ENCODE measurements at regions not wholly inside any gene's neighbourhood (a gene's known extent, or its start where the extent isn't known, plus 50 kb on each side); places are given as distances from the start of the nearest gene placed in this dataset.
"Not testable (repeated sequence)": the region's sequence is repeated elsewhere in the genome, so short reads cannot be mapped to it uniquely, and the experiment has no call there.

- DNase-seq (ENCODE audit: low spot score), result no peak
- Mint-ChIP-seq H3K4me1 (ENCODE audit: low read depth in 2 of 2) (no peaks in the 10 kb centered on the region), H3K27me3 (no peaks in the 10 kb centered on the region), H3K36me3 (no peaks in the 10 kb centered on the region), H3K4me3 (no peak overlapping the region), H3K27ac (no peak overlapping the region), H3K9me3 (peaks cover 5% of the 10 kb centered on the region)
- ATAC-seq, result no peak
These were observed 113.2 kb upstream of the SNX2 start for GRCh38 chr5:122661496-122662180.

GRCh38 chr5:122665051-122665450, 109.8 kb upstream of the SNX2 start:
- no peaks in the 10 kb centered on the region for H3K4me1 Mint-ChIP-seq (ENCODE audit: low read depth in 2 of 2)
- H3K36me3 Mint-ChIP-seq, result no peaks in the 10 kb centered on the region
- DNase-seq (ENCODE audit: low spot score), result no peak
- ATAC-seq, result no peak
- H3K4me3 Mint-ChIP-seq, result no peak overlapping the region
- H3K27me3 Mint-ChIP-seq, result no peaks in the 10 kb centered on the region
- no peak overlapping the region for H3K27ac Mint-ChIP-seq
- peaks cover 8% of the 10 kb centered on the region for H3K9me3 Mint-ChIP-seq

- Mint-ChIP-seq H3K27ac (no peak overlapping the region), H3K4me1 (ENCODE audit: low read depth in 2 of 2) (no peaks in the 10 kb centered on the region), H3K36me3 (peaks cover 4% of the 10 kb centered on the region)
These were observed 106.3 kb upstream of the SNX2 start for GRCh38 chr5:122668552-122668951.

GRCh38 chr5:122669709-122670108, 105.2 kb upstream of the SNX2 start:
- H3K27ac Mint-ChIP-seq; DNase-seq (ENCODE audit: low spot score); H3K4me1 Mint-ChIP-seq (ENCODE audit: low read depth in 2 of 2); H3K36me3 Mint-ChIP-seq; H3K4me3 Mint-ChIP-seq; ATAC-seq: not testable (repeated sequence)
- peaks cover 20% of the 10 kb centered on the region for H3K9me3 Mint-ChIP-seq
- peaks cover 0 to 12% of the 10 kb centered on the region in 2 donors for H3K27me3 Mint-ChIP-seq

More at GRCh38 chr5:122668552-122668951, 106.3 kb upstream of the SNX2 start:
- ATAC-seq, result no peak
- Mint-ChIP-seq H3K9me3 (peaks cover 16% of the 10 kb centered on the region), H3K4me3 (no peak overlapping the region), H3K27me3 (peaks cover 0 to 12% of the 10 kb centered on the region in 2 donors)
- DNase-seq (ENCODE audit: low spot score), result no peak

GRCh38 chr5:122673343-122673742, 101.5 kb upstream of the SNX2 start:
- peaks cover 20% of the 10 kb centered on the region for H3K9me3 Mint-ChIP-seq
- no peak for DNase-seq (ENCODE audit: low spot score)
- H3K27ac Mint-ChIP-seq, result no peak overlapping the region
- H3K27me3 Mint-ChIP-seq, result peaks cover 0 to 12% of the 10 kb centered on the region in 2 donors
- no peak for ATAC-seq
- no peaks in the 10 kb centered on the region for H3K4me1 Mint-ChIP-seq (ENCODE audit: low read depth in 2 of 2)
- H3K4me3 Mint-ChIP-seq, result no peak overlapping the region
- H3K36me3 Mint-ChIP-seq, result peaks cover 4% of the 10 kb centered on the region

GRCh38 chr5:122674385-122674784, 100.5 kb upstream of the SNX2 start:
- Mint-ChIP-seq H3K4me3 (no peak overlapping the region), H3K36me3 (peaks cover 4% of the 10 kb centered on the region), H3K4me1 (ENCODE audit: low read depth in 2 of 2) (no peaks in the 10 kb centered on the region), H3K27me3 (peaks cover 0 to 12% of the 10 kb centered on the region in 2 donors), H3K27ac (no peak overlapping the region), H3K9me3 (peaks cover 20% of the 10 kb centered on the region)
- ATAC-seq, result no peak
- no peak for DNase-seq (ENCODE audit: low spot score)

GRCh38 chr5:122680623-122681350, 94.1 kb upstream of the SNX2 start:
- Mint-ChIP-seq H3K9me3 (peaks cover 3% of the 10 kb centered on the region), H3K36me3 (no peaks in the 10 kb centered on the region), H3K4me3 (no peak overlapping the region), H3K4me1 (ENCODE audit: low read depth in 2 of 2) (no peaks in the 10 kb centered on the region), H3K27me3 (peaks cover 0 to 6% of the 10 kb centered on the region in 2 donors), H3K27ac (no peak overlapping the region)
- DNase-seq (ENCODE audit: low spot score) (no peak), ATAC-seq (no peak)

- no peak overlapping the region for H3K4me3 Mint-ChIP-seq
- H3K27me3 Mint-ChIP-seq, result peaks cover 0 to 6% of the 10 kb centered on the region in 2 donors
- no peak for DNase-seq (ENCODE audit: low spot score)
- H3K27ac Mint-ChIP-seq, result no peak overlapping the region
- no peak for ATAC-seq
- H3K9me3 Mint-ChIP-seq, result peaks cover 5% of the 10 kb centered on the region
- H3K4me1 Mint-ChIP-seq (ENCODE audit: low read depth in 2 of 2), result no peaks in the 10 kb centered on the region
- no peaks in the 10 kb centered on the region for H3K36me3 Mint-ChIP-seq
These were observed 91.2 kb upstream of the SNX2 start for GRCh38 chr5:122683631-122684030.

- DNase-seq (ENCODE audit: low spot score) (no peak), ATAC-seq (no peak)
- H3K4me1 Mint-ChIP-seq (ENCODE audit: low read depth in 2 of 2), result no peaks in the 10 kb centered on the region
- peaks cover 2% of the 10 kb centered on the region for H3K9me3 Mint-ChIP-seq
- no peaks in the 10 kb centered on the region for H3K36me3 Mint-ChIP-seq
- no peaks in the 10 kb centered on the region for H3K27me3 Mint-ChIP-seq
- no peak overlapping the region for H3K4me3 Mint-ChIP-seq
- no peak overlapping the region for H3K27ac Mint-ChIP-seq
These were observed 84.6 kb upstream of the SNX2 start for GRCh38 chr5:122690266-122690665.

- no peak for ATAC-seq
- Mint-ChIP-seq H3K9me3 (peaks cover 2% of the 10 kb centered on the region), H3K27ac (no peak overlapping the region)
These were observed 82.9 kb upstream of the SNX2 start for GRCh38 chr5:122691931-122692330.

GRCh38 chr5:122693963-122694362, 80.9 kb upstream of the SNX2 start:
- no peak for DNase-seq (ENCODE audit: low spot score)
- no peaks in the 10 kb centered on the region for H3K27me3 Mint-ChIP-seq
- H3K36me3 Mint-ChIP-seq, result no peaks in the 10 kb centered on the region
- H3K9me3 Mint-ChIP-seq, result no peaks in the 10 kb centered on the region
- no peak overlapping the region for H3K4me3 Mint-ChIP-seq
- ATAC-seq, result no peak
- H3K27ac Mint-ChIP-seq, result no peak overlapping the region
- H3K4me1 Mint-ChIP-seq (ENCODE audit: low read depth in 2 of 2), result no peaks in the 10 kb centered on the region

More at GRCh38 chr5:122691931-122692330, 82.9 kb upstream of the SNX2 start:
- H3K4me1 Mint-ChIP-seq (ENCODE audit: low read depth in 2 of 2), result no peaks in the 10 kb centered on the region
- H3K36me3 Mint-ChIP-seq, result no peaks in the 10 kb centered on the region
- DNase-seq (ENCODE audit: low spot score), result no peak
- no peak overlapping the region for H3K4me3 Mint-ChIP-seq
- no peaks in the 10 kb centered on the region for H3K27me3 Mint-ChIP-seq

GRCh38 chr5:122694884-122695283, 80.0 kb upstream of the SNX2 start:
- no peaks in the 10 kb centered on the region for H3K36me3 Mint-ChIP-seq

GRCh38 chr5:122696735-122697134, 78.1 kb upstream of the SNX2 start:
- not testable (repeated sequence) for ATAC-seq; DNase-seq (ENCODE audit: low spot score); H3K36me3 Mint-ChIP-seq; H3K4me1 Mint-ChIP-seq (ENCODE audit: low read depth in 2 of 2); H3K4me3 Mint-ChIP-seq; H3K27me3 Mint-ChIP-seq; H3K9me3 Mint-ChIP-seq; H3K27ac Mint-ChIP-seq

More at GRCh38 chr5:122694884-122695283, 80.0 kb upstream of the SNX2 start:
- no peak overlapping the region for H3K4me3 Mint-ChIP-seq
- H3K9me3 Mint-ChIP-seq, result no peaks in the 10 kb centered on the region
- no peak overlapping the region for H3K27ac Mint-ChIP-seq
- no peak for DNase-seq (ENCODE audit: low spot score)
- no peaks in the 10 kb centered on the region for H3K4me1 Mint-ChIP-seq (ENCODE audit: low read depth in 2 of 2)
- ATAC-seq, result no peak
- no peaks in the 10 kb centered on the region for H3K27me3 Mint-ChIP-seq

GRCh38 chr5:122697191-122697590, 77.7 kb upstream of the SNX2 start:
- DNase-seq (ENCODE audit: low spot score), result no peak
- no peaks in the 10 kb centered on the region for H3K4me1 Mint-ChIP-seq (ENCODE audit: low read depth in 2 of 2)
- no peak for ATAC-seq

More at GRCh38 chr5:122697191-122697590, 77.7 kb upstream of the SNX2 start:
- Mint-ChIP-seq H3K27me3 (no peaks in the 10 kb centered on the region), H3K27ac (no peak overlapping the region), H3K4me3 (no peak overlapping the region), H3K9me3 (no peaks in the 10 kb centered on the region), H3K36me3 (no peaks in the 10 kb centered on the region)
